ENCODE measurements at regions not wholly inside any gene's neighbourhood (a gene's known extent, or its start where the extent isn't known, plus 50 kb on each side); places are given as distances from the start of the nearest gene placed in this dataset.

GRCh38 chr9:129344641-129345495 is 166.8 kb upstream of the IER5L start:
- TF ChIP-seq POLR2A (IDR thresholded peaks at IDR 0.05) (no peak), POLR2AphosphoS5 (IDR thresholded peaks at IDR 0.05) (no peak)
- TF ChIP-seq, protein P1, sequence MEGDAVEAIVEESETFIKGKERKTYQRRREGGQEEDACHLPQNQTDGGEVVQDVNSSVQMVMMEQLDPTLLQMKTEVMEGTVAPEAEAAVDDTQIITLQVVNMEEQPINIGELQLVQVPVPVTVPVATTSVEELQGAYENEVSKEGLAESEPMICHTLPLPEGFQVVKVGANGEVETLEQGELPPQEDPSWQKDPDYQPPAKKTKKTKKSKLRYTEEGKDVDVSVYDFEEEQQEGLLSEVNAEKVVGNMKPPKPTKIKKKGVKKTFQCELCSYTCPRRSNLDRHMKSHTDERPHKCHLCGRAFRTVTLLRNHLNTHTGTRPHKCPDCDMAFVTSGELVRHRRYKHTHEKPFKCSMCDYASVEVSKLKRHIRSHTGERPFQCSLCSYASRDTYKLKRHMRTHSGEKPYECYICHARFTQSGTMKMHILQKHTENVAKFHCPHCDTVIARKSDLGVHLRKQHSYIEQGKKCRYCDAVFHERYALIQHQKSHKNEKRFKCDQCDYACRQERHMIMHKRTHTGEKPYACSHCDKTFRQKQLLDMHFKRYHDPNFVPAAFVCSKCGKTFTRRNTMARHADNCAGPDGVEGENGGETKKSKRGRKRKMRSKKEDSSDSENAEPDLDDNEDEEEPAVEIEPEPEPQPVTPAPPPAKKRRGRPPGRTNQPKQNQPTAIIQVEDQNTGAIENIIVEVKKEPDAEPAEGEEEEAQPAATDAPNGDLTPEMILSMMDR (IDR thresholded peaks at IDR 0.05), result no peak
